BJ (cell line): ENCODE measurements at regions not wholly inside any gene's neighbourhood (a gene's known extent, or its start where the extent isn't known, plus 50 kb on each side); places are given as distances from the start of the nearest gene placed in this dataset.

Experiments used
- CTCF ChIA-PET: fragments of 350-600 bp; formaldehyde crosslinking; extraction: SDS; loops from one replicate; lab custom pipeline; 2021; ENCODE audit warnings: antibody characterized with exemption, inconsistent platforms; lab: Yijun Ruan, JAX
- POLR2A ChIA-PET: fragments of 300-600 bp; sonication (Branson Sonifier 250); formaldehyde crosslinking; extraction: SDS; loops from one replicate; lab custom pipeline; 2021; ENCODE audit warnings: antibody characterized with exemption; lab: Charles Lee
- DNase-seq: peaks from one replicate; pipeline ENCODE4 v3.0.0-alpha.2; 2011; ENCODE audit warnings: low read depth
- H3K27me3 ChIP-seq: 2 replicates; pipeline ENCODE4 v1.6.0; 2011; ENCODE audit warnings: low read length; ENCODE audit not compliant: control insufficient read depth, insufficient read depth
- H3K36me3 ChIP-seq: 2 replicates; pipeline ENCODE4 v1.5.1; 2011; ENCODE audit warnings: low read length; ENCODE audit not compliant: control insufficient read depth, insufficient read depth
- H3K4me3 ChIP-seq: 2 replicates; pipeline ENCODE4 v1.5.1; 2011; ENCODE audit warnings: low read depth, mild to moderate bottlenecking, control low read depth, low read length
- TF ChIP-seq, protein P1 (sequence below): IDR thresholded peaks from 2 replicates; pipeline ENCODE4 v1.5.1; 2011; ENCODE audit warnings: low read depth, mild to moderate bottlenecking, control low read depth, inconsistent platforms, low read length, moderate library complexity; ENCODE audit not compliant: insufficient read depth

DNA sequence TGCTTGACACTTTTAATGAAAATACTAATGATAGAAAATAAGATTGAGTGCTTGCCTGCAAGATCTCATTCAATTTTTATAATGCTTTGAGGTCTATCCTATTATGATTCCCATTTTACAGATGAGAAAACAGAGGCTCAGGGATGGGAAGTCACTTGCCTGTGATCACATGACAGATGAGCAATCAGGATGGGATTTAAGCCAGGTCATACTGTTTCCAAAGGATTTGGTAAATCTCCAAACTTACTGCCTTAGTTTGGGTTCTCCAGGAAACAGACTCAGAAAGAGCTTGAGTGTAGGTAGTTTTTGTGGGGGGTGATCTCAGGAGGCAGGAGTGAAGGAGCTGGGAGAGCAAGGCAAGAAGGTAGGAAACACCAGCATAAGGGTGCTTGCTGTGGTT lies 456.3 kb downstream of the MAFB start:
- Histone ChIP-seq H3K27me3 (no peaks in the 10 kb centered on the region), H3K4me3 (no peak overlapping the region), H3K36me3 (no peaks in the 10 kb centered on the region)
- ChIA-PET CTCF (no interaction called here), POLR2A (no interaction called here)
- DNase-seq: no peak
- TF ChIP-seq, protein P1, sequence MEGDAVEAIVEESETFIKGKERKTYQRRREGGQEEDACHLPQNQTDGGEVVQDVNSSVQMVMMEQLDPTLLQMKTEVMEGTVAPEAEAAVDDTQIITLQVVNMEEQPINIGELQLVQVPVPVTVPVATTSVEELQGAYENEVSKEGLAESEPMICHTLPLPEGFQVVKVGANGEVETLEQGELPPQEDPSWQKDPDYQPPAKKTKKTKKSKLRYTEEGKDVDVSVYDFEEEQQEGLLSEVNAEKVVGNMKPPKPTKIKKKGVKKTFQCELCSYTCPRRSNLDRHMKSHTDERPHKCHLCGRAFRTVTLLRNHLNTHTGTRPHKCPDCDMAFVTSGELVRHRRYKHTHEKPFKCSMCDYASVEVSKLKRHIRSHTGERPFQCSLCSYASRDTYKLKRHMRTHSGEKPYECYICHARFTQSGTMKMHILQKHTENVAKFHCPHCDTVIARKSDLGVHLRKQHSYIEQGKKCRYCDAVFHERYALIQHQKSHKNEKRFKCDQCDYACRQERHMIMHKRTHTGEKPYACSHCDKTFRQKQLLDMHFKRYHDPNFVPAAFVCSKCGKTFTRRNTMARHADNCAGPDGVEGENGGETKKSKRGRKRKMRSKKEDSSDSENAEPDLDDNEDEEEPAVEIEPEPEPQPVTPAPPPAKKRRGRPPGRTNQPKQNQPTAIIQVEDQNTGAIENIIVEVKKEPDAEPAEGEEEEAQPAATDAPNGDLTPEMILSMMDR: no peak

DNA sequence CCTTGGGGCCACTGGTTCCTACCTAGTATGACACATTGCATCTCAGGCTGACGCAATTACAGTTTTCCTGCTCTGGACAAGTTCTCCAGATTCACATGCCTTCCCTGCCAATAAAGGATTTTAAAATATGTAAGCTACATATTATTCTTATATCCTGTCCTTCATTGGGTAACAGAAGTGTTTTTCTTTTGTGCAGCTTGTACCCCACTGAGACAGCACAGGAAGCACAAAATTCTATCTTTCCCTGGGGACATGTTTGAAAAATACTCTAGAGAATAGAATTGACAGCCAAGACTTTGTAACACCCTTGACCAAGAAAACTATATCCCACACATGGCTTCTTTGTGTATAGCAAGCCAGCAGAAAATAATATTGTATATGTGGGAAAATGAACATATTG lies 456.8 kb downstream of the MAFB start:
- H3K36me3 ChIP-seq: no peaks in the 10 kb centered on the region
- DNase-seq: no peak
- H3K27me3 ChIP-seq: no peaks in the 10 kb centered on the region
- ChIA-PET POLR2A (no interaction called here), CTCF (no interaction called here)
- H3K4me3 ChIP-seq: no peak overlapping the region
- TF ChIP-seq, protein P1: no peak

DNA sequence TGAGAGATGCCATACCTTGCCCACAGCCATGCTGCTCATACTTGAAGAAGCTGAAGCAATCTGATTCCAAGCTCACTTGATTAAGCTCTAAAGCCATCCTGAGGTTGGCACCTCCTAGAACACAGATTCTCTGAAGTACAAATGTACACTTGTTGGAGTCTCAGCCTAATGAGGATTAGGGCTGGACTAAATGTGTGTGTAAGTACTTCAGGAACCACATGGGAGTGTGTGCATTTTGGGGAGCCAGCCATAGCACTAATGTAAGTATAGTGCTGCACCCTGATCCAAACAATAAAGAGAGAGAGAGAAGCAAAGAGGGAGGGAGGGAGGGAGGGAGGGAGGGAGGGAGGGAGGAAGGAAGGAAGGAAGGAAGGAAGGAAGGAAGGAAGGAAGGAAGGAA lies 458.6 kb downstream of the MAFB start:
- no peaks in the 10 kb centered on the region for H3K27me3 ChIP-seq
- POLR2A ChIA-PET: no interaction called here
- DNase-seq: no peak
- H3K4me3 ChIP-seq: no peak overlapping the region
- H3K36me3 ChIP-seq: no peaks in the 10 kb centered on the region
- CTCF ChIA-PET: no interaction called here
- TF ChIP-seq, protein P1: no peak

DNA sequence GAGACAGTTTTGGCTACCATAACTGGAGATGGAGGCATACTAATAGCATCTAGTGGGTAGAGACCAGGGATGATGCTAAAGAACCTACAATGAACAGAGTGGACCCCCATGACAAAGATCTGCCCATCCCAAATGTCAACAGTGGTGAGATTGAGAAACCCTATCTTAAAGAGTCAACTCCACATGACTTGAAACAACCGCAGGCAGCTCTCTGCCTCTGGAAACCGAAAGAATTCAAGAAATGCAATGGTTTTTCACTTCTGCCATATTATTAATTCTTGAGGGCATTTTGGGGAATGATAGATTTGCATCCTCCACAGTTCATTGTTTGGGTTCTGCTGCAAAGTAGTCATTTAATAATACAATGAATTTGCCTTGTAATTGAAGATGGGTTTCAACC lies 463.4 kb downstream of the MAFB start:
- TF ChIP-seq, protein P1: no peak
- CTCF ChIA-PET: no interaction called here
- no peak overlapping the region for H3K4me3 ChIP-seq
- POLR2A ChIA-PET: no interaction called here
- H3K36me3 ChIP-seq: no peaks in the 10 kb centered on the region
- no peaks in the 10 kb centered on the region for H3K27me3 ChIP-seq
- DNase-seq: no peak

DNA sequence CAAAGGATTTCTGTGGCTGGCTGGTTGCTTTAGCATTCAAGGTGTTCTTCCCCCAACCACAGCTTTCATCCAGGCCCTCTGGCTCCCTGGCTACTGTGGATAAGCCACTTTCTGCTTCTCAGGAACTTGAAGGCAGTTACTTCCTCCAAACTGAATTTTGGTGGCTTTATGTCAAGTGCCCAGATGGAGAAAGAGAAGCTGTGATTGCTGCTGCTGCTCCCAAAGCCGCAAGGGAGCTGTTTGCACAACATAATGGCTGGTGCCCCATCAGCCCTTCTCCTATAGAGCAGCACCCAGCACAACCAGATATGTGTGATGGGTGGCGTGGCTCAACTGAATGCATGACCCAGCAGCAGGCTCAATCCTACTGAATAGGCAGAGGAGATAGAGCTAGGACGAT lies 465.2 kb downstream of the MAFB start:
- Histone ChIP-seq H3K36me3 (no peaks in the 10 kb centered on the region), H3K27me3 (no peaks in the 10 kb centered on the region), H3K4me3 (no peak overlapping the region)
- TF ChIP-seq, protein P1: no peak
- ChIA-PET CTCF (interaction anchor here (1.0 kb wide), 1 partner anchor 466 kb away, joined by 3 read pairs; no protein-coding TSS in a partner anchor), POLR2A (no interaction called here)
- DNase-seq: no peak
